ENCODE measurements at regions not wholly inside any gene's neighbourhood (a gene's known extent, or its start where the extent isn't known, plus 50 kb on each side); places are given as distances from the start of the nearest gene placed in this dataset.

- no peaks in the 10 kb centered on the region for H4K20me1 ChIP-seq (ENCODE audit: insufficient read depth, low read length)
- no peak overlapping the region for H3K4me3 ChIP-seq (ENCODE audit: low read depth, low read length, poor library complexity, severe bottlenecking)
- H3K36me3 ChIP-seq (ENCODE audit: insufficient read depth, low read length) = no peaks in the 10 kb centered on the region
- BruUV-seq (replicated peaks) = no TSS peak
- H3K79me2 ChIP-seq (ENCODE audit: insufficient read depth, low read depth, low read length) = no peaks in the 10 kb centered on the region
- intact Hi-C loops (cut with micrococcal nuclease; ENCODE audit: unreplicated experiment) = no loop called here
- ChIA-PET POLR2A (no interaction called here), CTCF (ENCODE audit: unreplicated experiment) (no interaction called here)
- H3K4me1 ChIP-seq (ENCODE audit: insufficient read depth, low read length, poor library complexity, severe bottlenecking) = no peaks in the 10 kb centered on the region
- no peak for TF ChIP-seq EZH2phosphoT487 (IDR thresholded peaks at IDR 0.05; ENCODE audit: borderline replicate concordance, low read depth, low read length)
- TF ChIP-seq, protein P1, sequence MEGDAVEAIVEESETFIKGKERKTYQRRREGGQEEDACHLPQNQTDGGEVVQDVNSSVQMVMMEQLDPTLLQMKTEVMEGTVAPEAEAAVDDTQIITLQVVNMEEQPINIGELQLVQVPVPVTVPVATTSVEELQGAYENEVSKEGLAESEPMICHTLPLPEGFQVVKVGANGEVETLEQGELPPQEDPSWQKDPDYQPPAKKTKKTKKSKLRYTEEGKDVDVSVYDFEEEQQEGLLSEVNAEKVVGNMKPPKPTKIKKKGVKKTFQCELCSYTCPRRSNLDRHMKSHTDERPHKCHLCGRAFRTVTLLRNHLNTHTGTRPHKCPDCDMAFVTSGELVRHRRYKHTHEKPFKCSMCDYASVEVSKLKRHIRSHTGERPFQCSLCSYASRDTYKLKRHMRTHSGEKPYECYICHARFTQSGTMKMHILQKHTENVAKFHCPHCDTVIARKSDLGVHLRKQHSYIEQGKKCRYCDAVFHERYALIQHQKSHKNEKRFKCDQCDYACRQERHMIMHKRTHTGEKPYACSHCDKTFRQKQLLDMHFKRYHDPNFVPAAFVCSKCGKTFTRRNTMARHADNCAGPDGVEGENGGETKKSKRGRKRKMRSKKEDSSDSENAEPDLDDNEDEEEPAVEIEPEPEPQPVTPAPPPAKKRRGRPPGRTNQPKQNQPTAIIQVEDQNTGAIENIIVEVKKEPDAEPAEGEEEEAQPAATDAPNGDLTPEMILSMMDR (conservative IDR thresholded peaks at IDR 0.05; ENCODE audit: low read length) = no peak
- DNase-seq (ENCODE audit: low spot score) = no peak
- H2AFZ ChIP-seq (ENCODE audit: low read length) = no peak overlapping the region
- H3K27ac ChIP-seq (ENCODE audit: low read depth, low read length, poor library complexity, severe bottlenecking) = no peak overlapping the region
- no peak overlapping the region for H3K4me2 ChIP-seq (ENCODE audit: low read length)
- peaks cover 6% of the 10 kb centered on the region; the same call in 1 of the 2 replicates for H3K9me3 ChIP-seq (ENCODE audit: low read length)
- no peaks in the 10 kb centered on the region for H3K9me2 ChIP-seq (ENCODE audit: insufficient read depth, low read length)
Observed at GRCh38 chr21:14741256-14741655, 195.1 kb upstream of the SAMSN1 start.

DNA sequence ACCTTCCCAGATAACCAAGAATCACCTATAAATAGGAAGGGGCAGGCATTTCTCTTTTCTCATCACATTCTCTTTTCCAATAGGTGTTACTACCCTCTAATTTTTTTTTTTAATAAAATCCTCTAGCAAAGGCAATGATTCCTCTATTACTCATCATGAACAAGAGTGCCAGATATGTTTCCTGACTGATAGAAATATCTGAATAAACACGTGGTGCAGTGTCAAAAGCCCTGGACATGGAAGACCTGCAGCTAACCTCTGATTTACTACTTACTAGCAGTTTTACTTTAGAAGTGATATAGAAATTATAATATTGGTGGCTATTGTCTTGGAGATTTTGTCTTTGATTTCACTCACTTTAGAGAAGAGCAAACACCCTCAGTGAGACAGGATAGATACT lies 194.6 kb upstream of the SAMSN1 start:
- TF ChIP-seq EZH2phosphoT487 (IDR thresholded peaks at IDR 0.05; ENCODE audit: borderline replicate concordance, low read depth, low read length) = no peak
- TF ChIP-seq, protein P1 (conservative IDR thresholded peaks at IDR 0.05; ENCODE audit: low read length) = no peak
- intact Hi-C loops (cut with micrococcal nuclease; ENCODE audit: unreplicated experiment) = no loop called here
- H3K9me2 ChIP-seq (ENCODE audit: insufficient read depth, low read length) = no peaks in the 10 kb centered on the region
- no peaks in the 10 kb centered on the region for H4K20me1 ChIP-seq (ENCODE audit: insufficient read depth, low read length)
- H3K9me3 ChIP-seq (ENCODE audit: low read length) = peaks cover 6% of the 10 kb centered on the region; the same call in 1 of the 2 replicates
- no peak overlapping the region for H3K4me2 ChIP-seq (ENCODE audit: low read length)
- no peak overlapping the region for H3K4me3 ChIP-seq (ENCODE audit: low read depth, low read length, poor library complexity, severe bottlenecking)
- ChIA-PET POLR2A (no interaction called here), CTCF (ENCODE audit: unreplicated experiment) (no interaction called here)
- H3K27ac ChIP-seq (ENCODE audit: low read depth, low read length, poor library complexity, severe bottlenecking) = no peak overlapping the region
- no peak for DNase-seq (ENCODE audit: low spot score)
- no peaks in the 10 kb centered on the region for H3K79me2 ChIP-seq (ENCODE audit: insufficient read depth, low read depth, low read length)
- H2AFZ ChIP-seq (ENCODE audit: low read length) = no peak overlapping the region
- BruUV-seq (replicated peaks) = no TSS peak
- H3K4me1 ChIP-seq (ENCODE audit: insufficient read depth, low read length, poor library complexity, severe bottlenecking) = peaks cover 2% of the 10 kb centered on the region
- H3K36me3 ChIP-seq (ENCODE audit: insufficient read depth, low read length) = no peaks in the 10 kb centered on the region

GRCh38 chr21:14740116-14740515 lies 194.0 kb upstream of the SAMSN1 start:
- no peaks in the 10 kb centered on the region for H3K9me2 ChIP-seq (ENCODE audit: insufficient read depth, low read length)
- H3K9me3 ChIP-seq (ENCODE audit: low read length) = peaks cover 6% of the 10 kb centered on the region; the same call in 1 of the 2 replicates
- ChIA-PET CTCF (ENCODE audit: unreplicated experiment) (no interaction called here), POLR2A (no interaction called here)
- DNase-seq (ENCODE audit: low spot score) = no peak
- no peak for TF ChIP-seq EZH2phosphoT487 (IDR thresholded peaks at IDR 0.05; ENCODE audit: borderline replicate concordance, low read depth, low read length)
- TF ChIP-seq, protein P1 (conservative IDR thresholded peaks at IDR 0.05; ENCODE audit: low read length) = no peak
- H4K20me1 ChIP-seq (ENCODE audit: insufficient read depth, low read length) = no peaks in the 10 kb centered on the region
- H3K4me1 ChIP-seq (ENCODE audit: insufficient read depth, low read length, poor library complexity, severe bottlenecking) = peaks cover 2% of the 10 kb centered on the region
- no peak overlapping the region for H2AFZ ChIP-seq (ENCODE audit: low read length)
- H3K36me3 ChIP-seq (ENCODE audit: insufficient read depth, low read length) = no peaks in the 10 kb centered on the region
- H3K4me3 ChIP-seq (ENCODE audit: low read depth, low read length, poor library complexity, severe bottlenecking) = no peak overlapping the region
- no peaks in the 10 kb centered on the region for H3K79me2 ChIP-seq (ENCODE audit: insufficient read depth, low read depth, low read length)
- no TSS peak for BruUV-seq (replicated peaks)
- no peak overlapping the region for H3K27ac ChIP-seq (ENCODE audit: low read depth, low read length, poor library complexity, severe bottlenecking)
- H3K4me2 ChIP-seq (ENCODE audit: low read length) = no peak overlapping the region
- intact Hi-C loops (cut with micrococcal nuclease; ENCODE audit: unreplicated experiment) = no loop called here
